Suprapubic skin (tissue), 4 donors: ENCODE measurements at regions not wholly inside any gene's neighbourhood (a gene's known extent, or its start where the extent isn't known, plus 50 kb on each side); places are given as distances from the start of the nearest gene placed in this dataset.

ENCODE experiments used
- DNase-seq, 2 donors: peaks; one replicate each; pipeline ENCODE4 v3.0.0-alpha.2; 2019; ENCODE audit warnings: low spot score in 2 of 2
- H3K27ac ChIP-seq: fragments of 200-600 bp; sonication (generic); one replicate; pipeline ENCODE4 v1.5.1; 2019
- H3K27me3 ChIP-seq: fragments of 200-600 bp; sonication (generic); one replicate; pipeline ENCODE4 v1.5.1; 2019
- H3K36me3 ChIP-seq: fragments of 200-600 bp; sonication (generic); one replicate; pipeline ENCODE4 v1.5.1; 2019
- H3K4me1 ChIP-seq: fragments of 200-600 bp; sonication (generic); one replicate; pipeline ENCODE4 v1.5.1; 2019
- H3K4me3 ChIP-seq: fragments of 200-600 bp; sonication (generic); one replicate; pipeline ENCODE4 v1.5.1; 2019; ENCODE audit warnings: mild to moderate bottlenecking
- H3K9me3 ChIP-seq: fragments of 200-600 bp; sonication (generic); one replicate; pipeline ENCODE4 v1.5.1; 2019
- CTCF ChIP-seq, 2 donors: fragments of 200-600 bp in 1 of 2; fragments of 450-650 bp in 1 of 2; sonication (generic) in 1 of 2; IDR thresholded peaks; one replicate each; pipeline ENCODE4 v1.5.1; 2016 to 2019; ENCODE audit warnings: antibody characterized with exemption in 2 of 2, mild to moderate bottlenecking in 1 of 2, moderate library complexity in 1 of 2
- EP300 ChIP-seq: sonication (generic); formaldehyde crosslinking; IDR thresholded peaks from one replicate; pipeline ENCODE4 v1.6.1; 2017; ENCODE audit warnings: antibody characterized with exemption
- POLR2A ChIP-seq, 2 donors: fragments of 450-650 bp; IDR thresholded peaks; one replicate each; pipeline ENCODE4 v1.6.1; 2017; ENCODE audit warnings: antibody characterized with exemption in 2 of 2, mild to moderate bottlenecking in 2 of 2, moderate library complexity in 2 of 2
- POLR2AphosphoS5 ChIP-seq, 3 donors: sonication (generic); formaldehyde crosslinking; IDR thresholded peaks; one replicate each; pipeline ENCODE4 v1.6.1; 2017; ENCODE audit warnings: antibody characterized with exemption in 3 of 3
- WGBS: methylation state at CpG from one replicate; pipeline ENCODE4 v1.1.5; 2018; 5-methylcytosine and 5-hydroxymethylcytosine counted together

DNA sequence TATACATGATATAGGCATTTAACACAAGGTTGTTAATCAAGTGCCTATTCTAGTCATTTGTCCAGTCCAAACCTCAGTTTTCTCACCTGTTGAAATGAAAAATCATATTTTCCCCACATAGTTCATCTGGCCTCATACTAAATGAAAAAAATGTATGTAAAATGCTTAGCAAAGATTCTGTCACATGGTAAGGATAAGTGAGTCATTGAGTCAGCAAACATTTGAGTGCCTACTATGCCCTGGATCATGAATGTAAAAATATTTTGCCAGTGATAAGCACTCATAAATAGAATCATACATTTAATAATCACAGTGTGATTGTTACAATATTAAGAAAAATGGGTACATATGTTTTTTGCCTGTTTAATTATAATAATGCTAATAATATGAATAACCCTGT, 181.2 kb upstream of the PAPPA start:
- Histone ChIP-seq H3K36me3 (no peaks in the 10 kb centered on the region), H3K27ac (no peak overlapping the region), H3K4me3 (no peak overlapping the region), H3K4me1 (no peaks in the 10 kb centered on the region), H3K9me3 (no peaks in the 10 kb centered on the region), H3K27me3 (no peaks in the 10 kb centered on the region)
- TF ChIP-seq EP300 (no peak), POLR2A (IDR thresholded peaks at IDR 0.05) (no peak), POLR2AphosphoS5 (IDR thresholded peaks at IDR 0.05) (no peak), CTCF (IDR thresholded peaks at IDR 0.05) (no peak)
- DNase-seq: no peak

DNA sequence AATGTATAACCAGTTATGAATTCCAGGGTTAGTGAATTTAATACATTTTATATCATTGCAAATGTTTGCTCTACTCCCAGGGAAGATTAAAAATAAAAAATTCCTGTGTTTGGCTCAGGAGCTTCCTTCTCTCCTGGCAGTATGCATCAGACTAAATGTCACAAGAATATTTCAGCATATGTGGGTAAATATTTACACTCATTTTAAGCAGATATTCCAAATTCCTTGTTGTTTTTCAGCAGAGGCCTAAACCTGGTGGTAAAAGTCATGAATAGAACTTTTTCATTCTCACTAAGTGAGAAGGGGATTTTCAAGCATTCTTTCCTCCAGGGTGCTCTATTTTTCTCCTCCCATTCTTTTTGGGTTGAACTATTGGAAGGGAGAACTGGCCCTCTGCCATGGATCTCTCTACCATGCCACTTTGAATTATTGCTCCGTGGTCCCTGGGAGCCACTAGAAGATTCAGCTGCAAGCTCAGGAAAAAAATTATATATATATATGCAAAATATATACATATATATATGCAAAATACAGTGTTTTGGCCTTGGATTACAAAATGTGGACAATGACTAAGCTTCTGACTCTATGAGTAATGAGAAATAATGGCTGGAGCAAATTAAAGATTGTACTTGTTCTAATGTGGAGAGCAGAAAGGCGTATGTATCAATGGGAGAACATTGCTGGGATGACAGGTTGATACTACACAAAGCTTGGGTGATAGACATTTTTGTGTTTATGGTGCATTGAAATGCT, 180.6 kb upstream of the PAPPA start:
- H3K27me3 ChIP-seq: no peaks in the 10 kb centered on the region
- no peak overlapping the region for H3K4me3 ChIP-seq
- WGBS: 63% methylated on average over 2 of the region's 2 CpGs
- H3K4me1 ChIP-seq: no peaks in the 10 kb centered on the region
- no peaks in the 10 kb centered on the region for H3K9me3 ChIP-seq
- H3K27ac ChIP-seq: no peak overlapping the region
- no peaks in the 10 kb centered on the region for H3K36me3 ChIP-seq
- TF ChIP-seq CTCF (IDR thresholded peaks at IDR 0.05): no peak
- no peak for TF ChIP-seq POLR2AphosphoS5 (IDR thresholded peaks at IDR 0.05)
- DNase-seq: no peak

GRCh38 chr9:115976781-115977180, 176.8 kb upstream of the PAPPA start:
- no peak for TF ChIP-seq POLR2A (IDR thresholded peaks at IDR 0.05)
- TF ChIP-seq CTCF (IDR thresholded peaks at IDR 0.05): no peak
- TF ChIP-seq EP300: no peak
- no peak for TF ChIP-seq POLR2AphosphoS5 (IDR thresholded peaks at IDR 0.05)
- Histone ChIP-seq H3K4me1 (no peaks in the 10 kb centered on the region), H3K27ac (no peak overlapping the region), H3K4me3 (no peak overlapping the region), H3K36me3 (no peaks in the 10 kb centered on the region), H3K9me3 (no peaks in the 10 kb centered on the region), H3K27me3 (no peaks in the 10 kb centered on the region)
- no peak for DNase-seq
- WGBS: 51% methylated on average over 2 of the region's 2 CpGs

- TF ChIP-seq POLR2A (IDR thresholded peaks at IDR 0.05) (no peak), CTCF (IDR thresholded peaks at IDR 0.05) (no peak), EP300 (no peak), POLR2AphosphoS5 (IDR thresholded peaks at IDR 0.05) (no peak)
- Histone ChIP-seq H3K27me3 (no peaks in the 10 kb centered on the region), H3K36me3 (no peaks in the 10 kb centered on the region), H3K27ac (no peak overlapping the region), H3K9me3 (no peaks in the 10 kb centered on the region), H3K4me3 (no peak overlapping the region), H3K4me1 (no peaks in the 10 kb centered on the region)
- DNase-seq: no peak
Measured at GRCh38 chr9:115978091-115978490, 175.5 kb upstream of the PAPPA start.

DNA sequence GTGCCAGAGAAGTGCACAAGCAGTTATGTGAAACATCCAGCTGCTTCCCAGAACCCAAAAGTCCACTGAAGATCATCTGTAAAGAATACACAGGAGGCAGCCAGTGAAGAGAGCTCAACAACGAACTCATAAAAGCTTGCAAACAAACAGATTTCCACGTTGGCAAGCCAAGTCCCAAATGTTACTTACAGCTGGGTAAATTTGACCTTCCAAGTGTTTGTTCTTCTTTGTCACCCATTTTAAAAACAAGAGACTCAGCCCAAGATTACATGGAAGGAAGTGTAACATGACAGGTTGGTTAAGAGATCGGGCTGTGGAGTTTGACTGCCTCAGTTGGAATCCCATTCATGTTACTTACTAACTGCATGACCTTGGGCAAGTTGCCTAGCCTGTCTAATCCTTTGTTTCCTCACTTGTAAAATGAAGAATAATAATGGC, 174.9 kb upstream of the PAPPA start:
- DNase-seq: no peak
- TF ChIP-seq POLR2AphosphoS5 (IDR thresholded peaks at IDR 0.05): no peak
- TF ChIP-seq EP300: no peak
- TF ChIP-seq CTCF (IDR thresholded peaks at IDR 0.05): no peak
- TF ChIP-seq POLR2A (IDR thresholded peaks at IDR 0.05): no peak

More for the DNA sequence above, 174.9 kb upstream of the PAPPA start:
- no peaks in the 10 kb centered on the region for H3K36me3 ChIP-seq
- no peaks in the 10 kb centered on the region for H3K4me1 ChIP-seq
- H3K9me3 ChIP-seq: no peaks in the 10 kb centered on the region
- H3K4me3 ChIP-seq: no peak overlapping the region
- WGBS: 35% methylated on average over 3 of the region's 3 CpGs
- no peaks in the 10 kb centered on the region for H3K27me3 ChIP-seq
- no peak overlapping the region for H3K27ac ChIP-seq
